Epithelial cell of proximal tubule (primary cell): ENCODE measurements at regions not wholly inside any gene's neighbourhood (a gene's known extent, or its start where the extent isn't known, plus 50 kb on each side); places are given as distances from the start of the nearest gene placed in this dataset.
"Not testable (repeated sequence)": the region's sequence is repeated elsewhere in the genome, so short reads cannot be mapped to it uniquely, and the experiment has no call there.

ENCODE experiments used
- DNase-seq: peaks from one replicate; pipeline ENCODE4 v3.0.0-alpha.2; 2011; ENCODE audit warnings: low read depth
- H3K4me3 ChIP-seq: 2 replicates; pipeline ENCODE4 v1.5.1; 2011; ENCODE audit warnings: low read depth, mild to moderate bottlenecking, low read length
- CTCF ChIP-seq: conservative IDR thresholded peaks from 2 replicates; pipeline ENCODE4 v1.5.1; 2012; ENCODE audit warnings: low read depth, mild to moderate bottlenecking, low read length

GRCh38 chr16:61465285-61465684, 571.0 kb downstream of the CDH8 start:
- DNase-seq: no peak
- no peak for TF ChIP-seq CTCF
- no peak overlapping the region for H3K4me3 ChIP-seq

GRCh38 chr16:61460020-61460419, 576.2 kb downstream of the CDH8 start:
- no peak overlapping the region for H3K4me3 ChIP-seq
- DNase-seq: no peak
- no peak for TF ChIP-seq CTCF

GRCh38 chr16:61435346-61435745, 600.9 kb downstream of the CDH8 start:
- DNase-seq: no peak
- TF ChIP-seq CTCF: no peak

GRCh38 chr16:61432421-61432820, 603.8 kb downstream of the CDH8 start:
- no peak overlapping the region for H3K4me3 ChIP-seq
- DNase-seq: no peak
- no peak for TF ChIP-seq CTCF

More at GRCh38 chr16:61435346-61435745, 600.9 kb downstream of the CDH8 start:
- no peak overlapping the region for H3K4me3 ChIP-seq

- no peak for TF ChIP-seq CTCF
- H3K4me3 ChIP-seq: no peak overlapping the region
- DNase-seq: no peak
Observed at GRCh38 chr16:61421111-61421510, 615.1 kb downstream of the CDH8 start.

GRCh38 chr16:61419791-61420190, 616.4 kb downstream of the CDH8 start:
- DNase-seq: no peak
- no peak for TF ChIP-seq CTCF
- no peak overlapping the region for H3K4me3 ChIP-seq

GRCh38 chr16:61418802-61419201, 617.4 kb downstream of the CDH8 start:
- DNase-seq, H3K4me3 ChIP-seq: not testable (repeated sequence)

- no peak for DNase-seq
- TF ChIP-seq CTCF: no peak
- no peak overlapping the region for H3K4me3 ChIP-seq
Observed at GRCh38 chr16:61415126-61415525, 621.1 kb downstream of the CDH8 start.
